HCT116 (cell line): ENCODE measurements at regions not wholly inside any gene's neighbourhood (a gene's known extent, or its start where the extent isn't known, plus 50 kb on each side); places are given as distances from the start of the nearest gene placed in this dataset.
A peak's percentile ranks its signal among the peaks of the same experiment; 100 is the strongest.

Experiments used
- ATAC-seq: fragments of 200-7000 bp; cut with Tn5 transposase; 2 replicates; pipeline ENCODE4 v1.9.1; 2020; ENCODE audit warnings: mild to moderate bottlenecking, moderate library complexity
- BruUV-seq: library from RNA; stranded (reverse); fragments of 400-500 nt; replicated peaks from 2 replicates; lab custom pipeline; 2021; lab: Mats Ljungman, UMichigan
- CTCF ChIA-PET: fragments of 300-600 bp; sonication (Branson Sonifier 250); formaldehyde crosslinking; loops from one replicate; lab custom pipeline; 2021; ENCODE audit warnings: antibody characterized with exemption; lab: Charles Lee
- POLR2A ChIA-PET: fragments of 300-600, 350-600 bp; sonication (Branson Sonifier 250); formaldehyde crosslinking; loops from one replicate; lab custom pipeline; 2021; ENCODE audit warnings: antibody characterized with exemption; lab: Charles Lee
- RAD21 ChIA-PET, 2 experiments: fragments of 300-600 bp; sonication (Branson Sonifier 250); formaldehyde crosslinking; loops; one replicate each; lab custom pipeline; 2023; ENCODE audit warnings: low total read pairs in 2 of 2; ENCODE audit not compliant: uncharacterized antibody in 2 of 2, unreplicated experiment in 2 of 2, low non-redundant PET in 1 of 2; lab: Charles Lee
- DNase-seq: peaks from one replicate; pipeline ENCODE4 v3.0.0-alpha.2; 2010; ENCODE audit warnings: low read depth, low spot score
- H2AFZ ChIP-seq: fragments of 200-600 bp; shearing (Covaris generic), sonication (generic); 2 replicates; pipeline ENCODE4 v1.6.1; 2017; ENCODE audit warnings: low read depth, mixed run types, mixed read lengths, antibody characterized with exemption, low read length; ENCODE audit not compliant: poor library complexity, severe bottlenecking
- H3K27ac ChIP-seq: 2 replicates; pipeline ENCODE4 v1.5.1; 2012; ENCODE audit warnings: low read depth, low read length
- H3K27me3 ChIP-seq: fragments of 200-600 bp; sonication (generic); 2 replicates; pipeline ENCODE4 v1.6.1; 2016; ENCODE audit warnings: mixed run types, low read length, mixed read lengths; ENCODE audit not compliant: insufficient read depth
- H3K36me3 ChIP-seq, 2 experiments: fragments of 200-500 bp in 1 of 2; fragments of 200-600 bp in 1 of 2; sonication (Bioruptor generic) in 1 of 2; sonication (generic) in 1 of 2; 2 replicates each; pipeline versions ENCODE4 v1.5.1 to v1.6.1; 2014 to 2016; ENCODE audit warnings: low read length in 2 of 2, inconsistent platforms in 1 of 2, mixed read lengths in 1 of 2, mixed run types in 1 of 2; ENCODE audit not compliant: insufficient read depth in 2 of 2, control insufficient read depth in 1 of 2
- H3K4me1 ChIP-seq, 2 experiments: fragments of 200-600 bp in 1 of 2; sonication (generic) in 1 of 2; 2 replicates each; pipeline versions ENCODE4 v1.5.1 to v1.6.1; 2012 to 2017; ENCODE audit warnings: low read length in 2 of 2, inconsistent platforms in 1 of 2, mild to moderate bottlenecking in 1 of 2, mixed read lengths in 1 of 2, mixed run types in 1 of 2, moderate library complexity in 1 of 2; ENCODE audit not compliant: insufficient read depth in 2 of 2, control insufficient read depth in 1 of 2
- H3K4me2 ChIP-seq: fragments of 200-600 bp; sonication (generic); 2 replicates; pipeline ENCODE4 v1.6.1; 2017; ENCODE audit warnings: mixed run types, low read length, mixed read lengths
- H3K4me3 ChIP-seq, 2 experiments: fragments of 200-600 bp in 1 of 2; sonication (generic) in 1 of 2; replicated peaks in 1 of 2; 2 replicates each; pipeline ENCODE4 v1.5.1; 2011 to 2016; ENCODE audit warnings: low read length in 2 of 2, control low read depth in 1 of 2, low read depth in 1 of 2, mild to moderate bottlenecking in 1 of 2, mixed read lengths in 1 of 2, mixed run types in 1 of 2
- H3K79me2 ChIP-seq: fragments of 200-600 bp; sonication (generic); 2 replicates; pipeline ENCODE4 v1.6.1; 2017; ENCODE audit warnings: mild to moderate bottlenecking, mixed run types, low read length, moderate library complexity, mixed read lengths; ENCODE audit not compliant: insufficient read depth
- H3K9ac ChIP-seq: fragments of 200-600 bp; sonication (generic); 2 replicates; pipeline ENCODE4 v1.6.1; 2016; ENCODE audit warnings: low read length, mixed read lengths
- H3K9me2 ChIP-seq: fragments of 200-600 bp; sonication (generic), shearing (Covaris generic); 2 replicates; pipeline ENCODE4 v1.6.1; 2017; ENCODE audit warnings: mixed run types, mild to moderate bottlenecking, moderate library complexity; ENCODE audit not compliant: insufficient read depth
- H3K9me3 ChIP-seq, 2 experiments: fragments of 200-500 bp in 1 of 2; fragments of 200-600 bp in 1 of 2; sonication (Bioruptor generic) in 1 of 2; sonication (generic) in 1 of 2; 2 replicates each; pipeline ENCODE4 v1.6.1; 2014 to 2017; ENCODE audit warnings: low read length in 2 of 2, mixed read lengths in 2 of 2, inconsistent platforms in 1 of 2, low read depth in 1 of 2, mild to moderate bottlenecking in 1 of 2, mixed run types in 1 of 2, moderate library complexity in 1 of 2; ENCODE audit not compliant: control insufficient read depth in 1 of 2, insufficient read depth in 1 of 2
- H4K20me1 ChIP-seq: fragments of 200-600 bp; sonication (generic), shearing (Covaris generic); 2 replicates; pipeline ENCODE4 v1.6.1; 2017; ENCODE audit warnings: mixed run types, mild to moderate bottlenecking, moderate library complexity; ENCODE audit not compliant: insufficient read depth
- CTCF ChIP-seq, 3 experiments: fragments of 200-600 bp in 1 of 3; sonication (generic) in 1 of 3; IDR thresholded peaks in 2 of 3; conservative IDR thresholded peaks in 1 of 3; 2 replicates each; pipeline ENCODE4 v1.5.1; 2012 to 2017; ENCODE audit warnings: low read depth in 2 of 3, low read length in 2 of 3, antibody characterized with exemption in 1 of 3, borderline replicate concordance in 1 of 3, control low read depth in 1 of 3, mild to moderate bottlenecking in 1 of 3, mixed read lengths in 1 of 3, mixed run types in 1 of 3, moderate library complexity in 1 of 3; ENCODE audit not compliant: insufficient read depth in 1 of 3
- EGR1 ChIP-seq: IDR thresholded peaks from 2 replicates; pipeline ENCODE4 v1.6.1; 2012; ENCODE audit warnings: low read depth
- ELF1 ChIP-seq: IDR thresholded peaks from 2 replicates; pipeline ENCODE4 v1.6.1; 2012; ENCODE audit warnings: low read depth, borderline replicate concordance
- EZH2 ChIP-seq: fragments of 200-600 bp; sonication (generic); IDR thresholded peaks from 2 replicates; pipeline ENCODE4 v1.6.1; 2017; ENCODE audit warnings: antibody characterized with exemption, mixed run types
- EZH2phosphoT487 ChIP-seq: fragments of 200-600 bp; IDR thresholded peaks from 2 replicates; pipeline ENCODE4 v1.6.1; 2018; ENCODE audit warnings: antibody characterized with exemption, borderline replicate concordance
- POLR2AphosphoS5 ChIP-seq: IDR thresholded peaks from 2 replicates; pipeline ENCODE4 v1.6.1; 2011; ENCODE audit warnings: mild to moderate bottlenecking, low read depth, low read length, moderate library complexity
- RAD21 ChIP-seq: IDR thresholded peaks from 2 replicates; pipeline ENCODE4 v1.6.1; 2012; ENCODE audit warnings: low read depth, mild to moderate bottlenecking
- SIN3A ChIP-seq: IDR thresholded peaks from 2 replicates; pipeline ENCODE4 v1.6.1; 2012; ENCODE audit warnings: low read depth
- SRF ChIP-seq: IDR thresholded peaks from 2 replicates; pipeline ENCODE4 v1.6.1; 2012; ENCODE audit warnings: low read depth
- ZNF274 ChIP-seq: fragments of 200-500 bp; sonication (Bioruptor generic); IDR thresholded peaks from 2 replicates; pipeline ENCODE4 v1.6.1; 2014; ENCODE audit warnings: mild to moderate bottlenecking, low read depth, low read length, inconsistent platforms
- intact Hi-C: fragments of 100-400 bp; cut with micrococcal nuclease; formaldehyde crosslinking; loops from 2 replicates; pipeline ENCODE4 v1.10.0; 2022

DNA sequence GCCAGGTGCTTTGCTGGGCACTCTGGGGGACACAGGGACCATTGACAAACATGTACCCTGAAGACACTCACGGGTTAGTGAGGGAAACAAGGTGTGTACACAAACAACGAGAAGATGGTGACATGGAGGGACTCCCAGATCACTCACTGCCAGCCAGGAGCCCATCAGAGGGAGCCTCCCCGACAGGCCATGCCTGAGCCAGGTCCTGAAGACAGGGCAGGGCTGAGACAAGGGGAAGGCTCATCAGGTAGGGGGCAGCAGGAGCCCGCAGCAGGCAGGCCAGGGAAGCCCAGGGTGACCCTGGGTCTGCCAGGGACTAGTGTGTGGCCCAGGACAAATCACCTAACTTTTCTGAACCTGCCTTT lies 127.9 kb downstream of the BUD13 start:
- BruUV-seq = no TSS peak
- H3K79me2 ChIP-seq = no peaks in the 10 kb centered on the region
- no peak overlapping the region for H2AFZ ChIP-seq
- no peaks in the 10 kb centered on the region for H3K9me3 ChIP-seq
- H3K36me3 ChIP-seq = no peaks in the 10 kb centered on the region
- H4K20me1 ChIP-seq = no peaks in the 10 kb centered on the region
- H3K9me2 ChIP-seq = no peaks in the 10 kb centered on the region
- TF ChIP-seq EZH2phosphoT487 = no peak
- TF ChIP-seq EZH2 = no peak
- TF ChIP-seq ZNF274 = no peak
- TF ChIP-seq ELF1 = no peak
- TF ChIP-seq SRF = no peak
- 0 out of 6 replicates have a peak, but pooled peaks of 1 of the 3 experiments have one; percentile 4 for TF ChIP-seq CTCF (IDR thresholded peaks at IDR 0.05 in 2 of 3, conservative IDR thresholded peaks at IDR 0.05 in 1 of 3; ENCODE audit: borderline replicate concordance in 1 of 3, insufficient read depth in 1 of 3, low read depth in 2 of 3, low read length in 2 of 3)
- TF ChIP-seq POLR2AphosphoS5 = no peak
- peak; percentile 30 for TF ChIP-seq RAD21
- no peak for TF ChIP-seq EGR1
- no peak for TF ChIP-seq SIN3A
- intact Hi-C loops = loop anchor here (10.0 kb wide), 1 partner anchor 430 kb away; no protein-coding TSS in a partner anchor
- no peak for DNase-seq
- H3K4me2 ChIP-seq = no peak overlapping the region
- ATAC-seq = no peak
- POLR2A ChIA-PET = no interaction called here
- CTCF ChIA-PET = no interaction called here
- RAD21 ChIA-PET = no interaction called here
- H3K27me3 ChIP-seq = peaks cover 19% of the 10 kb centered on the region; the same call in 1 of the 2 replicates
- H3K4me3 ChIP-seq = no peak overlapping the region
- H3K4me1 ChIP-seq = no peaks in the 10 kb centered on the region
- no peak overlapping the region for H3K9ac ChIP-seq
- no peak overlapping the region for H3K27ac ChIP-seq
